HEK293 (cell line): ENCODE measurements at regions not wholly inside any gene's neighbourhood (a gene's known extent, or its start where the extent isn't known, plus 50 kb on each side); places are given as distances from the start of the nearest gene placed in this dataset.

Experiments
- ZBTB20 ChIP-seq: fragments of 450-650 bp; formaldehyde crosslinking; IDR thresholded peaks from 2 replicates; pipeline ENCODE4 v1.5.1; 2016; ENCODE audit warnings: missing biosample characterization, missing genetic modification characterization
- ZBTB48 ChIP-seq: fragments of 450-650 bp; formaldehyde crosslinking; IDR thresholded peaks from 2 replicates; pipeline ENCODE4 v1.5.1; 2016; ENCODE audit warnings: missing biosample characterization, missing genetic modification characterization
- ZNF324 ChIP-seq: fragments of 450-650 bp; formaldehyde crosslinking; IDR thresholded peaks from 2 replicates; pipeline ENCODE4 v1.5.1; 2016; ENCODE audit warnings: missing biosample characterization, missing genetic modification characterization

DNA sequence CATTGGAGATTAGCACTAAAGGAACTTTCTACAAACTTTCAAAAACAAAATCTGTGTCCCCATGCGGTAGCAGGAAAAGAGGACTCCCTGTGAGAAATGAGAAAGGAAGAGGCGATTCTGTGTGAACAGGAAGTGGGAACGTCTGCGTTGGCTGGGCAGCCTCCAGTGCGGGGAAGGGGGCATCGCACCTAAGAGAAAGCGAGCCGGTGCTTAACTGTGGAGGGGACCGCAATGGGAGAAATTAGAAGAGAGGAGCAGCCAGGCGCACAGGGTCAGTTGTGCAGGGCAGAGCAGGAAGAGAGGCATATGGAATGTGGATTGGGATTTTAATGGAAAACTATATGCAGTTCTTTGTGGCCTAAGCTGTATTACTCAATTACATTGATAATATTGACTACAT, 77.4 kb upstream of the DOCK9 start:
- TF ChIP-seq ZNF324 (tag by site-specific recombination) = no peak
- TF ChIP-seq ZBTB20 (tag by site-specific recombination) = no peak
- no peak for TF ChIP-seq ZBTB48 (tag by site-specific recombination)
